Glomerular endothelial cell (primary cell): ENCODE measurements at regions not wholly inside any gene's neighbourhood (a gene's known extent, or its start where the extent isn't known, plus 50 kb on each side); places are given as distances from the start of the nearest gene placed in this dataset.
"Not testable (repeated sequence)": the region's sequence is repeated elsewhere in the genome, so short reads cannot be mapped to it uniquely, and the experiment has no call there.

ENCODE experiments used
- DNase-seq: peaks from one replicate; pipeline ENCODE4 v3.0.0-alpha.2; 2011; ENCODE audit warnings: low read depth, low spot score; ENCODE audit errors: extremely low read depth

- DNase-seq, result no peak
These were observed 51.2 kb upstream of the RDX start for GRCh38 chr11:110347660-110348059.

GRCh38 chr11:110349138-110349996, 53.0 kb upstream of the RDX start:
- no peak for DNase-seq

- not testable (repeated sequence) for DNase-seq
These were observed 53.6 kb upstream of the RDX start for GRCh38 chr11:110349997-110350383.

- DNase-seq, result no peak
These were observed 58.8 kb upstream of the RDX start for GRCh38 chr11:110355011-110355744.

- no peak for DNase-seq
These were observed 60.6 kb upstream of the RDX start for GRCh38 chr11:110356762-110357671.

- no peak for DNase-seq
These were observed 61.9 kb upstream of the RDX start for GRCh38 chr11:110358336-110358735.

GRCh38 chr11:110360781-110361408, 64.5 kb upstream of the RDX start:
- not testable (repeated sequence) for DNase-seq

GRCh38 chr11:110362971-110363509, 66.6 kb upstream of the RDX start:
- peak; percentile 96 for DNase-seq

- DNase-seq, result no peak
These were observed 63.5 kb upstream of the FDX1 start for GRCh38 chr11:110366291-110366690.

- no peak for DNase-seq
These were observed 62.2 kb upstream of the FDX1 start for GRCh38 chr11:110367571-110367970.

- DNase-seq, result no peak
These were observed 58.7 kb upstream of the FDX1 start for GRCh38 chr11:110371084-110371483.

GRCh38 chr11:110373051-110373702, 56.6 kb upstream of the FDX1 start:
- DNase-seq, result no peak

GRCh38 chr11:110374921-110375320, 54.8 kb upstream of the FDX1 start:
- no peak for DNase-seq

- no peak for DNase-seq
These were observed 54.4 kb upstream of the FDX1 start for GRCh38 chr11:110375351-110375750.

- DNase-seq, result no peak
These were observed 53.7 kb upstream of the FDX1 start for GRCh38 chr11:110376021-110376420.

- peak; percentile 90 for DNase-seq
These were observed 52.9 kb upstream of the FDX1 start for GRCh38 chr11:110376711-110377324.

GRCh38 chr11:110377434-110377833, 52.3 kb upstream of the FDX1 start:
- no peak for DNase-seq

GRCh38 chr11:110379261-110379660, 50.5 kb upstream of the FDX1 start:
- DNase-seq, result no peak

- DNase-seq, result no peak
These were observed 49.8 kb upstream of the FDX1 start for GRCh38 chr11:110379936-110380335.
